Right kidney (tissue), 1 donor: ENCODE measurements at regions not wholly inside any gene's neighbourhood (a gene's known extent, or its start where the extent isn't known, plus 50 kb on each side); places are given as distances from the start of the nearest gene placed in this dataset.

ENCODE experiments used
- DNase-seq: peaks from one replicate; pipeline ENCODE4 v3.0.0-alpha.2; 2016

DNA sequence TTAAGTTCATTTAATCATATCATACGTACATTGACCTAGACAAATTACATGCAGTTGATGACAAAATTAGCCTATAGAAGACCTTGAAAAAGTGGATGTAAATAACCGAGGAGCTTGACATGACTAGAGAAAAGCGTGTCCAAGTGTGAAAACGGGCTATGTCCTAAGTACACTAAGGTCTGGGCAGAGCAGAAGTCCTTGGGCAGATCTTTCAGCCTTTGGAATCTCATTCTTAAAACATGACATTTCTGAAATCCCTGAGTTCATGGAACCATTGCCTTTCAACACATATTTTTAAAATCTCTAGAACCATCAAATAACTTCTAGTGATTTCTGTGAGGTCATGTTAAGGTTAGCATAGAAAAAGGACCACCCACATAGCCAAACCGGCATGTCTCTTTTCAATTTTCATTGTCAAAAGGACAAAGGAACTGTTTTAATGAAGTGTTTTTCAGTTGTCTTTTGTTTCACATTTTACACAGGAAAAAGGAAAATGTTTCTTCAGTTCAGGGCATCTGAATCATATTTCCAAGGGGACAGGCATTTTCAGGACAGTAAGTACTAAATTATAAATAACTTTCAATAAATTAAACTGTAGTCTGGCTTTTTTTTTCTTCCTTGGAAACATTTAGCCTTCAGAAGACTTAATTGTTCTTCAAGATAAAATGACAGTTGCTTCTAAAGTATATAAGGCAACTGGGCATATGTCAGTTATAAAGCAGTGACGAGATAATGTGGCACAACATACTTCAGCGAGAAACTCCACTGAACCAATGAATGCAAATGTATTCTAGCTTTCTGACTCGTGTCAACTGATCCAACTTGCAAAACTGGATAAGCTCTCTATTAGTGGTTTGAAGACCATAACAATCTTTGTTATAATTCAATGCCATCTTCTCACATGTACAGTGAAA is 416.8 kb downstream of the NFIB start:
- no peak for DNase-seq

DNA sequence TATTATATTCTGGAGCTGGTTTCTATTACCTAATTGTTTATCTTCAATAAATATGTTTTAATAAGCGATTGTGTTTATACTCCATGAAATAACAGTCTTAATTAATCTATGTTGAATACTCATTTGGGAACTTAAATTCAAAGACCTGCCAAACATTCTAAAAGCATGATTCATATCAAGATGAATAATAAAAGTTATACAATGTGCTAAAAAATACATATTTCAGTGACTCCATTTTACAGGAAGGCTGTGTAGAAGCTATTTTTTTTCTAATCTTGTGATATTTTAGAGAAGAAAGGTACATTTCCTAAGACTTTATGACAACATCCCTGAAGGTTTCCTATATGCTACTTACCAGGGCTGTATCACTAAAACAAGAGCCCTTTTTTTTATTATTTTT is 417.9 kb downstream of the NFIB start:
- no peak for DNase-seq

DNA sequence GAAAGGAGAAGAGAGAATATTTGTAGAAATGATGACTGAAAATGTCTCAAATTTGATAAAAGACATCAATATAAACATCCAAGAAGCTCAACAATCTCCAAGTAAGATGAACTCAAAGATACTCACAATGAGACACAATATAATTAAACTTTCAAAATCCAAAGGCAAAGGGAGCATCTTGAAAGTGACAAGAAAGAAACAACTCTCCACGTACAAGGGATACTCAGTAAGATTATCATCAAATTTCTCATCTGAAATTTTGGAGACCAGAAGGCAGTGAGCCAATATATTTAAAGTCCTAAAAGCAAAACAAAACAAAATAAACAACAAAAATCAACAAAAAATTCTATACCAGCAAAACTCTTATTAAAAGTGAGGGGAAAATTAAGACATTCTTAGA is 428.7 kb downstream of the NFIB start:
- DNase-seq: no peak

DNA sequence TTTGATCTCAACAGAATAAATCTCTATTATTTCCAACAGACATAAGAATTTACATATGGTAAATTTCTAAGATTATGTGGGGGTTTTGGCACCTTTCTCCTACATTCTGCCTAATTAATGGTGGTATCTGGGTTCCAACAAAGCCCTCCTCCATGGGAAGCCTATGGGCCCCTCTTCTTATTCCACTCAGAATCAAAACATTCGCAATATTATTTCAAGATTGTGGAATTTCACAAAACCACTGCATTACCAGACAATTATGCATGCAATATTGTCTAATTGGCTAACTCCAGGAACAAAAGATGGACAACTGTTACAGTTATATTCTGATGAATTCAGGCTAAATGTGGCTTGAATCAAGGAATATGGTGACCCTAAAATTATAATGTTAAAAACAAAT is 434.0 kb downstream of the NFIB start:
- DNase-seq: no peak

DNA sequence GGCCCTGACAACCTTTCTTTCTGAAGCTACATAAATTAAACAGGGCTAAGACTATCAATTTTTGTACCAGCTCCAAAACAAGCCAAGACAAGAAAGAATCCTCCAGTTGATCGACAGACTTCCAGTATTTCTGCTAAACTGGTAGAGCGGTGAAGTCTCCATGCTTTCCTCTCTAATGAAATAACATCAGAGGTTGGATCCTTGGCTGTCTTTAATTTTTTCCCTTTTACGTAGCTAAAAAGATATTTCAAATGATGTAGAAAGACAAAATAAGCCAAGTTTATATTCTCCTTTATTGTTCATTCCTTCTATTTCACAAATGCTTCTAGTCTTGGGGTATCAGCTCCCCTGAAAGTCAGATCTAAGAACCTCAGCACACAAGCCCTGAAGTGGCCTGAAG is 434.9 kb downstream of the NFIB start:
- DNase-seq: no peak

DNA sequence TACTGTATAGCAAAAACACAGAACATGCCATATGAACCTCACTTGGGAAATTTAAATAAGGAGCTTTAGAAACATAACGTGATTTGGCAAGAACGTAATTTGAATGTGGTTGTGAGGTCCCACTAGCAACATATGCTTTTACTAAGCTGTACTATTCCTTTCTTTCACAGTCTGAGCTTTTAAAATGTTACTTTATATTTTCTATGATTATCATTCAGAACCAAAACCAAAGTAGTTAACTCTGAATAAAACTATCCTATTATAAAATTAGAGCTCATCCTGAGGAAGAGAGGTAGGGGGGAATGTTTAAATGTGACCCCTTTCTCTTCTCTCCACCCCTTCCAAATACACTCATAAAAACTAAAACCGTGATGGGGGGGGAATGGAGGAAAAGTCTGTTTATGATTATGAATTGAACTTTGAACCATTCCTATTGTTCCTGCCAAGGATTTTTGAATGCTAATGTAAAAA is 435.7 kb downstream of the NFIB start:
- DNase-seq: no peak

DNA sequence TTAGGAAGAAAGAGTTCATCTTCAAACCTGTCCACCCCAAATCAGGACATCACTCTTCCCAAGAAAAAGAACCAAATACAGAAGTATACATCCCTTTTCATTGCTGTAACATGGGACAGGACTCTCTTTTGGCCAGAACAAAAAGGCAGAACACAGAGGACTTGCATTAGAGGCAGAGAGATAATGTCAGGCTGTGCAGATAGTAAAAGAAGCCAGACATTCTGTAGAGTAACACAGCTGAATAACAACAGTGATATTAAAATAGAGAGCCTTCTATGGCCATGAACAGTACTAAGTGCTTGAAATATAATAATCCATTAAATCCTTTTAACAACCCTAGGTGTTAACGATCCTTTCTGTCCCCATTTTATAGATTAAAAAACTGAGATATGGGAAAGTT is 437.2 kb downstream of the NFIB start:
- no peak for DNase-seq

DNA sequence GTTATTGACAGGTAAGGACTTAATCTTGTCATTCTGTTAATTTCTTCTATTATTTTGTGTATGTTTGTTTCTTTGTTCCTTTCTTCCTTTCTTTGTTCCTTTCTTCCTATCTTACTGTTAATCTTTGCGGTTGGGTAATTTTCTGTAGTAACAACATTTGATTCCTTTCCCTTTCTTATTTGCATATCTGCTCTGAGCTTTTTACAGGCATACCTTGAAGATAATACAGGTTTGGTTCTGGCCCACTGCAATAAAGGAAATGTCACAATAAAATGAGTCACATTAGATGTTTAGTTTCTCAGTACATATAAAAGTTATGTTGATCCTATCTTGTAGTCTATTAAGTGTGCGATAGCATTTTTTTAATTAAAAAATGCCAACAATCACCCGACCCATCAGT is 440.7 kb downstream of the NFIB start:
- DNase-seq: no peak

DNA sequence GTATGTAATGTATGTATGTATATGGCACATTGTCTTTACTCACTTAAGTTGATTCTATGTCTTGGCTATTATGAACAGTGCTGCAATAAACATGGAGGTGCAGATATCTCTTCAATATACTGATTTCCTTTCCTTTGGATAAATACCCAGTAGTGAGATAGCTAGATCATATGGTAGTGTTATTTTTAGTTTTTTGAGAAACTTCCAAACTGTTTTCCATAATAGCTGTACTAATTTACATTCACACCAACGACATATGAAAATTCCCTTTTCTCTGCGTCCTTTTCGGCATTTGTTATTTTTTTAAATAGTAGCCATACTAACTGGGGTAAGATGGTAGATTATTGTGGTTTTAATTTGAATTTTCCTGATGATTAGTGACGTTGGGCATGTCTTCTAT is 445.6 kb downstream of the NFIB start:
- no peak for DNase-seq

DNA sequence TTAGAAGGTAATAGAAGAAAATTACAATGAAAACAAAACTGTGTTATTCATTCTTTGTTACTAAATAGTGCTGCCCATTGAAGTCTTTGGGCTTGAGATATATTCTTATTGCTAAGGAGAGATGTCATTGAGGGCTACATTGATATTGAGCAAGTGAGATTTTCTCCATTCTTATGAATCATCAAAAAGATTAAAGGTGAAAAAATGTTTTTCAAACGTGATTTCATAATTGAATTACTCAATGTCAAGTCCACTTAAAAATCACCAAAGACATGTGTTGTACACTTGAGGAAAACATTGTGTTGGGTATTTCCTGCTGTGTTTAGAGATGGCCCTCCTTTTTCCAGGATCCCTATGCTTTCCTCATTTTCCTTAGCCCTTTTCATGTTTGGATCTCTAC is 448.1 kb downstream of the NFIB start:
- DNase-seq: no peak

DNA sequence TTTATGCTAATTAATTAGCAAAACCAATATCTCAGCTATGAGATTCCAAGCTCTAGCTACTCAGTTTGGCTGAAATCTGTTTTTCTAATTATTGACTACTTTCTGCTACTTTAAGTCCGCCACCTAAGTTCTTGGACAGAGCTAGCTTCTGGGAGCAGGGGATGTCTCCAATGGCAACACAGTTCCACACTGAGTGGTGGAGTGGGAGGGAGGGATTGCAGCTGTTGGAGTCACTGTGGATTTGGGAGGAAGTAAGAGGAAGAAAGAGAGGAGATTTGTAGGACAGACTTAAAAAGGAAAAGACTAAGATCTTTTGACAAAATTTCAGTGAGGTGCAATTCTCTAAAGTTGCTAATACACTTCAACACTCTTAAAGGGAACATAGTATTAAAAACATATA is 450.8 kb downstream of the NFIB start:
- DNase-seq: no peak

DNA sequence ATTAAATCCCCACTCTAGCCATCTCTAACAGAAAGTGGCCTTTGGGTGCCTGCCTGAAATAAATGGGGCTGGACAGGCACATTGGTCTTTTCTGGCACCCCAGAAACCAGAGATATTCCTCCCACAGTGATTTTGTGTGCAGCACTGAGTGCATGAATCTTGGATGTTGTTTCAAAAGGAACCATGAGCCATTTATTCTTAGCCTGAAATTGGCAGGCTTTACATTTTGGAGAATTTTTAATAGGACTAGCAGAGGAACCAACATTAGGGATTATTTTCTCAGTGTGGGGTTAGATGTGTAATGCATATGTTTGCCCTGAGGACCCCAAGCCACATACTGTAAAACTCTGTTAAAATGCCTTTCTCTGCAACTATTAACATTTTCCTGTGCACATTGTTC is 451.3 kb downstream of the NFIB start:
- DNase-seq: no peak

DNA sequence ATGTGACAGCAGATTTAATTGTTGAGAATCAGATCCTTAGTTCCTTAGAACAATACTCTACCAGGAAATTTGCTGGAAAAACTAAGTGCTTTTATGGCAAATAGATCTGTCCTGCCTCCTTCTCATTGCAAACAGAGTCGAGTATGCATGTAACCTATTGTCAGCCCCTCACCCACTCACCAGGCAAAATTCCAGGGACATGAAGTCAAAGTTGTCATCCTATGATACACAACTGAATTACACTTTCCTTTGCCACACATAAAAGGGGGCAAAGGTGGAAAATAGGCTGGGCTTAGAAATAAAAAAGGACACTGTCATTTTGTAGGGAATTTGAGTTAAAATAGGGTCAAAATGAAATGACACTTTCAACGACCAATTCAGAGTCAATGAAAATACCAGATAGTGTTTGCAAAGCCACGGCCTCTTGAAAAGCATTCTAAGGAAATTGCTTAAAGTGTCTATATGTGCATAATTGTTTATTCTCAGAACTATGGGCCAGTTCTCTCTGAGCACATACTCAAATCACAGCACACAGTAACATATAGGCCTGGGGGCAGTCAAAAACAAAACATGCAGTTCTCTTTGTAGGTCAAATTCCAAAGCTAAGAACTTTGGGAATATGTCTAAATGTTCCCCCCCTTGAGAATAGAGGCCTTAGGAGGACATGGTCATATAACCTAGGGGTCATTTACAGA is 452.8 kb downstream of the NFIB start:
- no peak for DNase-seq

DNA sequence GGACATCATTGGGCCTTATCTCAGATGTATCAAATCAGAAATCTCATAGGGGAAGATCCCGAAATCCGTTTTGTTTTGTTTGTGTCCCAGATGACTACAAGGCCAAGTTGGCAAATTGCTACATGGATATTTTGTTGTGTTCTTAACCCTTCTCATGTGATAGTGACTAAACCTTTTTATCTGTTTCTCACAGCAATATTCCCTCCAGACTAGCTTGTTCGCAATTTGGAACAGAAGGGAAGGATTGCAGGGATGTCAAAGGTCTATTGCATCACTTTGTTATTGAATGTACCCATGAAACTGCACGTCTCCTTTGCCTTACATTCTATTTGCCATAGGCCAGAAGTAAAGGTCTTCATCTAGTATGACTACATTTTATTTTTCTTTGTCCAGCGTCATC is 453.9 kb downstream of the NFIB start:
- no peak for DNase-seq

DNA sequence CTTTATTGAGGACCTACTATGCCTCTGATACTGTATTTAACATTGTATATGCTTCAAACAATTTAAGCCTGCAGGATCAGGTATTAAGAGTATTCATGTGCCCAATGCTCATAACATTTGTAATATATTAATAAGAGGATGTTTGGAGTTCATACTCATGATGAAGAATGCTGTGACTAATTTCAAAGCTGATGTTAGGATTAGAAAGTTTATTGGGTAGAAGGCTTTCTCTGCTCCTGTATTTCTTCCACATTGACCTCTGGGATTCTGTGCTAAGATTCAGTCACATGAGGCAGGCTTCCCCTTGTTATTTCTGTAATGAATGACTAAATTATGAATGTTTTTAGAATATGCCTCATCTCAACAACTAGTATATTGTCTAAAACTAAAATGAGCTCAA is 456.4 kb downstream of the NFIB start:
- no peak for DNase-seq

DNA sequence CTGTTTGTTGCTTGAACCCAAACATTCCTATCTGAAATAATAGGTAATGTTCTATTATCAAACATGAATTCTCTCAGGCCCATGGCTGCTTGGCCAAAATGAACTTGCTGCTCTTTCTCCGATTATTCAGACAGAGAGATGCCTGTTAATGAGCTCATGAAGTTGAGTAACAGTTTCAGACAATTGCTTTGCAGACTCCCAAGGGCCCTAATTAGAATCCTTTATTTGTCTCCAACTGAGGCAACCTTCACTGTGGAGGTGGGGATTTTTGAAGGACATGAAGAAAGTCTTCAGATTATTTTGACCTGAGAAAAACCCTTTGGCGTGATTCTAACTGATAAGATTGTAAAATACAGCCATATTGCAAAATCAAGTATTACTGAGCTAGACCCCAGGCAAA is 466.7 kb downstream of the NFIB start:
- no peak for DNase-seq

DNA sequence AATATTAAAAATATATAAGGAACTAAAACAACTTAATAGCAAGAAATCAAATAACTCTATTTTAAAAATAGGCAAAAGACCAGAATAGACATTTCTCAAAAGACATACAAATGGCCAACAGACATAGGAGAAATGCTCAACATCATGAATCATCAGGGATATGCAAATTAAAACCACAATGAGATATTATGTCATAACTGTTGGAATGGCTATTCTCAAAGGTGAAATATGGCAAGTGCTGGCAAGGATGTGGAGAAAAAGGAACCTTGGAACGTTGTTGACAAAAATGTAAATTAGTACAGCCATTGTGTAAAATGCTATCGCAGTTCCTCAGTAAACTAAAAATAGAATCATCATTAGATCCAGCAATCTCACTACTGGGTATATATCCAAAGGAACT is 468.5 kb downstream of the NFIB start:
- no peak for DNase-seq

DNA sequence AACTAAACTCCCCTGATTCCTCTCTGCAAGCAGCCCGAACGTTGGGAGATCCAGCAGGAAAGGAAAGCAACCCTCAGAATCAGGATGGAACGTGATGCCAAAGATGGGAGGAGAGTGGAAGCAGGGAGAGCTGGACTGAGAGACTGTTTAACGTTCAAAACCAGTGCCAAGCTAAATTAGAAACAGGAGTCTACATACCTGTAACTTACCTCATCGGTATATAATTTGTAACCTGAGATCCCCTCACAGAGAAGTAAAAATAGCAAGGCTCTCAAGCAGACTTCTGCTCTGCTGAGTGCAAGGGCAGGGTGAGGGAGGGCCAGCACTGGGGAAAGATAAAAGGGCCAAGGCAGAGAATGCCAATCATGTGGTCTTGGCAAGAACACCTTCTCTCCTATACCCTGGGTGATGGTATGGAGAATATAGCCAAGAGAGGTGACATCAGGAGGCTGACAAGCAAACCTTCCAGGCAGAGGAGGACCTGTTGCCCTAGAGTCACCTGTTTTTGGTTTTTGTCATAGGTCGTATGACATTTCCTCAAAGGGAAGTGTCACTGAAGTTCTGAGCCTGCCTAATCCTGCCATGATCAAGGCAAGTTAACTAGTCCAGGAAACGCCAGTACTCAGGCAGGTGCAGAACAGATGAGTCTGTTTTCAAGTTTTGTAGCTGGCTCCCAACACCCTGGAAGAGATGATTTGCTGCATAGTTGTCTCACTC is 472.0 kb downstream of the NFIB start:
- no peak for DNase-seq

DNA sequence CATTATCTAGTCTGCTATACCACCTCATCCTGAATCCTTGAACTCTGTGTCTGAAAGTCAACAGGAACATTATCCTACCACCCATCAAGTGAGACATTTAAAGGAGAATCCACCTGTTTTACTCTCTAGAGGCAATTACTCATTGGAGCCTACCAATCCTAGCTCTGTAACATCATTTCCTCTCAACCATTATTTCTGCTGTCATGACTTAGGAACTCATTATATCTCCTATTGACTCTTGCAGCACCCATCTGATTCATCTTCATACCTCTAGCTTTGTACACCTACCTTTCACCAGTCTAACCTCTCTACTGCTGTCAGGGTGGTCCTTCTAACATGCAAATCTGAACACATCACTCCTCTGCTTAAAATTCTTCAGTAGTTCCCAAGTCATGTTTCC is 481.5 kb downstream of the NFIB start:
- no peak for DNase-seq

DNA sequence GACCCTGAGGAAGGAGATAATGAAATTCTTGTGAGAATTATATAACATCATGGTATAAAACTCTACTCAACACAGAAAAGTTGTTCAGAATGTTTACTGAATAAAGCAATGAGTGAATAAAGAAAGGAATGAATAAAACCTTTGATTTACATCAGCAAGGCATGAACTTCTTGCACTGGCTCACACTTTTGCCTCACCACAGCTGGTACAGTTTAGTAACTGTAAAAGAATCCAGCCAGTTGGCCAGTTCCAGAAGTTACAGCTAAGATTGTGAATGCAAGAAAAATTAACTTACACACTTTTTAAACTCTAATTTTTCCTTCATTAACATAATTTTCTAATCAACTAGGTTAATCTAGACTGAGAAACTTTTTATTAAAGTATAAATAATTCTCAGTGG is 490.9 kb downstream of the NFIB start:
- DNase-seq: no peak

DNA sequence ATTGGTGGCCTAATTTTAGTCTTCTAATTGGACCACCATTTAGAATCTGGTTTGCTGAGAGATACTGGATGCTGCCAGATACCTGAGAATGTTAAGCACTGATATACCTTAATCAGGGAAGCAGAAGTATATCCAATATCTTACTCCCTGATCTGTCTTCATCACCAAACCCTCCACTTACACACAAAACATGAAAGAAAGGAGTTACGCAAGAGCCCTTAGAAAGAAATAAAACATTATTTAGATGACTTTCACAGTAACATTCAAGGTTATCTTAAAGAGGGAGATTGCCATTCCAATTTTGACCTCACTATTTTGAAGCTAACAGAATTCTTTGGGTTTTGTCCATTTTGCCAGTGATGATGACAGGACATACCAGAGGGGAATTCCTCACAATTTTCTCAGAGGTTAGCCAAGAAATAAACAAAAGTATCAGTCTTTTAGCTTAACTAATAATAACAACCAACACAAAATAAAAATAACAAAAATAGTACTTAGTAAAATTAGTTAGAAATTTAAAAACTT is 496.1 kb downstream of the NFIB start:
- no peak for DNase-seq

DNA sequence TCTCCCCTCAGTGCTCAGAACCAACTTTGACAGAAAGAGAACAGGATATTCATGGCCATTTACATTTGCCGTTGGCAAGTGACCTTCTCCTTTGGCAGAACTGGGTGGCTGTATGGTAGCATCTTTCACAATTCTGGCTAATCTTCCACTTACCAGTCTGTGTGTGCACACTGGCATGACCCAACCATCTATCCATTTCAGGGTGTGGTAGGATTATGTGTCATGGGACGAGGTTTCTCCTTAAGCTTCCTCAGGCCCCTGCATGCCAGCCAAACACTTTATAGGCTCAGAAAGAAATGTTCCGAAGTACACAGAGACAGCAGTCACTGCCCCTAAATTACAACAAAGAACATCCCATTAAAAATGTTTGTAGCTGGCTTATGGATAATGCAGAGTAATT is 497.1 kb downstream of the NFIB start:
- no peak for DNase-seq
